GM18519 (cell line): ENCODE measurements at regions not wholly inside any gene's neighbourhood (a gene's known extent, or its start where the extent isn't known, plus 50 kb on each side); places are given as distances from the start of the nearest gene placed in this dataset.
"Not testable (repeated sequence)": the region's sequence is repeated elsewhere in the genome, so short reads cannot be mapped to it uniquely, and the experiment has no call there.

Source experiments
- ATAC-seq: cut with Tn5 transposase; IDR thresholded peaks from one replicate; pipeline ENCODE4 v1.9.1; 2021; ENCODE audit warnings: mild to moderate bottlenecking, moderate library complexity; ENCODE audit not compliant: unreplicated experiment, low FRiP score

GRCh38 chr6:27635886-27636285, 163.0 kb upstream of the ZNF184 start:
- ATAC-seq, result not testable (repeated sequence)

GRCh38 chr6:27633221-27633688, 160.3 kb upstream of the ZNF184 start:
- ATAC-seq, result not testable (repeated sequence)

GRCh38 chr6:27631609-27631916, 158.7 kb upstream of the ZNF184 start:
- ATAC-seq, result no peak

GRCh38 chr6:27630727-27631608, 158.1 kb upstream of the ZNF184 start:
- no peak for ATAC-seq

- ATAC-seq, result no peak
Observed at GRCh38 chr6:27624694-27625262, 151.9 kb upstream of the ZNF184 start.

- no peak for ATAC-seq
Observed at GRCh38 chr6:27623103-27623502, 150.2 kb upstream of the ZNF184 start.

- no peak for ATAC-seq
Observed at GRCh38 chr6:27619436-27619835, 146.5 kb upstream of the ZNF184 start.

GRCh38 chr6:27617700-27618689, 145.1 kb upstream of the ZNF184 start:
- no peak for ATAC-seq

- no peak for ATAC-seq
Observed at GRCh38 chr6:27617046-27617687, 144.3 kb upstream of the ZNF184 start.

- ATAC-seq, result no peak
Observed at GRCh38 chr6:27616328-27617045, 143.6 kb upstream of the ZNF184 start.

GRCh38 chr6:27611451-27611850, 138.5 kb upstream of the ZNF184 start:
- ATAC-seq, result no peak

GRCh38 chr6:27608916-27609883, 136.3 kb upstream of the ZNF184 start:
- ATAC-seq, result no peak

- ATAC-seq, result no peak
Observed at GRCh38 chr6:27605401-27606342, 132.8 kb upstream of the ZNF184 start.

GRCh38 chr6:27604986-27605385, 132.1 kb upstream of the ZNF184 start:
- no peak for ATAC-seq

GRCh38 chr6:27601668-27602254, 128.9 kb upstream of the ZNF184 start:
- no peak for ATAC-seq

- no peak for ATAC-seq
Observed at GRCh38 chr6:27599859-27600532, 127.1 kb upstream of the ZNF184 start.
